Mesodermal cell (in vitro differentiated cells): ENCODE measurements at regions not wholly inside any gene's neighbourhood (a gene's known extent, or its start where the extent isn't known, plus 50 kb on each side); places are given as distances from the start of the nearest gene placed in this dataset.

Source experiments
- H3K27ac ChIP-seq: 2 replicates; pipeline ENCODE4 v1.7.0; 2013; ENCODE audit warnings: mild to moderate bottlenecking, low read depth, low read length, moderate library complexity; ENCODE audit not compliant: severe bottlenecking
- H3K36me3 ChIP-seq: 2 replicates; pipeline ENCODE4 v1.7.1; 2013; ENCODE audit warnings: mild to moderate bottlenecking, low read length, moderate library complexity; ENCODE audit not compliant: control insufficient read depth, insufficient read depth
- H3K4me1 ChIP-seq: one replicate; pipeline ENCODE4 v1.7.1; 2013; ENCODE audit warnings: mild to moderate bottlenecking, low read length; ENCODE audit not compliant: insufficient read depth, control insufficient read depth, poor library complexity, severe bottlenecking
- H3K4me3 ChIP-seq: 2 replicates; pipeline ENCODE4 v1.7.0; 2013; ENCODE audit warnings: low read length, control low read depth, mild to moderate bottlenecking; ENCODE audit not compliant: insufficient read depth, poor library complexity, severe bottlenecking; ENCODE audit errors: extremely low read depth
- H3K9me3 ChIP-seq: 2 replicates; pipeline ENCODE4 v1.7.1; 2013; ENCODE audit warnings: mild to moderate bottlenecking, low read length, moderate library complexity; ENCODE audit not compliant: control insufficient read depth
- WGBS, 2 experiments: methylation state at CpG; one replicate each; pipeline ENCODE4 v1.1.5; 2013; ENCODE audit warnings: missing lambda C conversion rate in 2 of 2; ENCODE audit not compliant: insufficient coverage in 2 of 2; 5-methylcytosine and 5-hydroxymethylcytosine counted together

DNA sequence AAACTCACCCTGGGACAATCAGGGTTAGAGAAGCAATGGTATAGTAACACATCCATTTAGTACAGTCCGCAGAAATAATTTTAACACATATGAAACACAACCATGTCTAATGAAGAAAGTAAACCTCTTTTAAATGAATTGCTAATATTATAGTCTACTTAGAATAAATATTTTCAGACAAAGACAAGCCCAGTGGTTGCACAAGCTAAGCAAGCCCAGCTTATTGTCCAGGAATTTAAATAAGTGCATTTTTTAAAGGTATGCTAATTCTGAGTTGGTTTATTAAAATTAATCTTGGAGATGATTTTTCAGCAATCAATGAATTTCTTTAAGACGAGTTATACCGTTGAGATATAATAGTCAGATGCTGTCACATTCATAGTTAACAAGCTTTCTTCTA lies 118.8 kb upstream of the BLID start:
- Histone ChIP-seq H3K9me3 (no peaks in the 10 kb centered on the region), H3K4me3 (no peak overlapping the region), H3K27ac (no peak overlapping the region), H3K36me3 (no peaks in the 10 kb centered on the region), H3K4me1 (peaks cover 7% of the 10 kb centered on the region)
- no CpG with 5 or more reads among the region's 3 CpGs for WGBS, 2 experiments

- no peaks in the 10 kb centered on the region for H3K36me3 ChIP-seq
- no peak overlapping the region for H3K27ac ChIP-seq
- no peak overlapping the region for H3K4me3 ChIP-seq
Measured at GRCh38 chr11:122234257-122234656, 118.2 kb upstream of the BLID start.

DNA sequence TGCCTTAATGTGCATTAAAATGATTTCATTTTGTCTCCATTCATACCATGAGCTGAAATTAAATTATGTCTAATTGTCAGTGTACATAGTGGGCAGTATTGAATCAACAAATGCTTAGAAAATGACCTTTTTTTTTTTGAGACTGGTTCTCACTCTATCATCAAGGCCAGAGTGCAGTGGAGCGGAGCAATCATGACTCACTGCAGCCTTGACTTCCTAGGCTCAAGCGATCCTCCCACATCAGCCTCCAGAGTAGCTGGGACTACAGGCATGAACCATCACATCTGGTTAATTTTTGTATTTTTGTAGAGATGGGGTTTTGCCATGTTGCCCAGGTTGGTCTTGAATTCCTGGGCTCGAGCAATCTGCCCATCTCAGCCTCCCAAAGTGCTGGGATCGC lies 117.0 kb upstream of the BLID start:
- Histone ChIP-seq H3K4me1 (peaks cover 7% of the 10 kb centered on the region), H3K27ac (no peak overlapping the region), H3K36me3 (no peaks in the 10 kb centered on the region), H3K9me3 (no peaks in the 10 kb centered on the region), H3K4me3 (no peak overlapping the region)
- 60 to 100% methylated on average over 1 to 2 of the region's 4 CpGs for WGBS, 2 experiments

More at GRCh38 chr11:122234257-122234656, 118.2 kb upstream of the BLID start:
- Histone ChIP-seq H3K4me1 (peaks cover 7% of the 10 kb centered on the region), H3K9me3 (no peaks in the 10 kb centered on the region)

DNA sequence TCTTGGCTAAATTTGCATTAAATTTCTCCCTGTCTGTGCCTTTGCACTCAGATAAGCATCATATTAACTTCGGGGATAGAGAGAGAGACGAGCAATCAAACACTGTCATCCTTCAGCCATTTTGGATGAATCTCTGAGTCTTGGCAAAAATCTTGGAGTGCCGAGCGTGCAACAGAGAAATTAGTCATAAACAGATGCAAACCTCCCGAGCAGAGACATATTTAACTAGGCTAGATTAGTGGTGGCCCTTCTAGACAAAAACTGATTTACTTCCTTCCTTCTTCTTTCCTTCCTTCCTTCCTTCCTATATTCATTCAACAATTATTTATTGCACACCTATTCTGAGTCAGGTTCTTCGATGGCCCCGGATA lies 114.4 kb upstream of the BLID start:
- WGBS, 2 experiments, result 88 to 98% methylated on average over 5 to 7 of the region's 7 CpGs
- no peak overlapping the region for H3K27ac ChIP-seq

GRCh38 chr11:122229481-122230384 lies 113.7 kb upstream of the BLID start:
- no peak overlapping the region for H3K4me3 ChIP-seq
- no peaks in the 10 kb centered on the region for H3K9me3 ChIP-seq
- H3K4me1 ChIP-seq, result no peaks in the 10 kb centered on the region
- H3K27ac ChIP-seq, result peak overlapping the region; percentile 70
- 76 to 78% methylated on average over 16 to 17 of the region's 22 CpGs for WGBS, 2 experiments
- no peaks in the 10 kb centered on the region for H3K36me3 ChIP-seq

More for the DNA sequence above, 114.4 kb upstream of the BLID start:
- peaks cover 2% of the 10 kb centered on the region for H3K4me1 ChIP-seq
- no peaks in the 10 kb centered on the region for H3K9me3 ChIP-seq
- H3K4me3 ChIP-seq, result no peak overlapping the region
- H3K36me3 ChIP-seq, result no peaks in the 10 kb centered on the region

GRCh38 chr11:122229078-122229477 lies 113.1 kb upstream of the BLID start:
- peak overlapping the region; percentile 70 for H3K27ac ChIP-seq

GRCh38 chr11:122226810-122227379 lies 110.9 kb upstream of the BLID start:
- WGBS, 2 experiments, result 94% methylated on average over 2 to 3 of the region's 4 CpGs
- Histone ChIP-seq H3K4me3 (no peak overlapping the region), H3K27ac (no peak overlapping the region), H3K36me3 (no peaks in the 10 kb centered on the region), H3K4me1 (no peaks in the 10 kb centered on the region), H3K9me3 (no peaks in the 10 kb centered on the region)

More at GRCh38 chr11:122229078-122229477, 113.1 kb upstream of the BLID start:
- Histone ChIP-seq H3K4me3 (no peak overlapping the region), H3K36me3 (no peaks in the 10 kb centered on the region), H3K4me1 (no peaks in the 10 kb centered on the region), H3K9me3 (no peaks in the 10 kb centered on the region)
- 68 to 83% methylated on average over 1 to 2 of the region's 2 CpGs for WGBS, 2 experiments

GRCh38 chr11:122224867-122225266 lies 108.9 kb upstream of the BLID start:
- no peak overlapping the region for H3K4me3 ChIP-seq
- H3K36me3 ChIP-seq, result no peaks in the 10 kb centered on the region
- no peaks in the 10 kb centered on the region for H3K9me3 ChIP-seq
- no peaks in the 10 kb centered on the region for H3K4me1 ChIP-seq
- 90 to 100% methylated on average over 2 of the region's 2 CpGs for WGBS, 2 experiments
- no peak overlapping the region for H3K27ac ChIP-seq

- Histone ChIP-seq H3K4me1 (peaks cover 2% of the 10 kb centered on the region), H3K9me3 (no peaks in the 10 kb centered on the region), H3K36me3 (no peaks in the 10 kb centered on the region), H3K27ac (no peak overlapping the region), H3K4me3 (no peak overlapping the region)
- WGBS, 2 experiments, result no CpG with 5 or more reads among the region's 2 CpGs
Measured at GRCh38 chr11:122220321-122220720, 104.3 kb upstream of the BLID start.

- no peaks in the 10 kb centered on the region for H3K9me3 ChIP-seq
- H3K36me3 ChIP-seq, result no peaks in the 10 kb centered on the region
- peaks cover 6% of the 10 kb centered on the region for H3K4me1 ChIP-seq
- 88 to 92% methylated on average over 2 to 3 of the region's 3 CpGs for WGBS, 2 experiments
- no peak overlapping the region for H3K4me3 ChIP-seq
- no peak overlapping the region for H3K27ac ChIP-seq
Measured at GRCh38 chr11:122219791-122220190, 103.8 kb upstream of the BLID start.
